Neural progenitor cell (in vitro differentiated cells): ENCODE measurements at regions not wholly inside any gene's neighbourhood (a gene's known extent, or its start where the extent isn't known, plus 50 kb on each side); places are given as distances from the start of the nearest gene placed in this dataset.

Experiments
- DNase-seq: peaks from one replicate; pipeline ENCODE4 v3.0.0-alpha.2; 2016; ENCODE audit warnings: low spot score
- H2AFZ ChIP-seq: fragments of 200-600 bp; sonication (generic); replicated peaks from 2 replicates; pipeline ENCODE4 v1.6.1; 2016; ENCODE audit warnings: antibody characterized with exemption
- H3F3A ChIP-seq: fragments of 200-600 bp; sonication (generic); 2 replicates; pipeline ENCODE4 v1.6.1; 2016; ENCODE audit warnings: antibody characterized with exemption, low read depth
- H3K27ac ChIP-seq: fragments of 200-600 bp; sonication (generic); 2 replicates; pipeline ENCODE4 v1.5.1; 2016; ENCODE audit warnings: mild to moderate bottlenecking
- H3K27me3 ChIP-seq: fragments of 200-600 bp; sonication (generic); 2 replicates; pipeline ENCODE4 v1.6.1; 2016; ENCODE audit warnings: mild to moderate bottlenecking, moderate library complexity
- H3K36me3 ChIP-seq: fragments of 200-600 bp; sonication (generic); 2 replicates; pipeline ENCODE4 v1.5.1; 2016
- H3K4me1 ChIP-seq: fragments of 200-600 bp; sonication (generic); 2 replicates; pipeline ENCODE4 v1.6.1; 2016; ENCODE audit warnings: mixed run types
- H3K4me2 ChIP-seq: fragments of 200-600 bp; sonication (generic); 2 replicates; pipeline ENCODE4 v1.6.1; 2016
- H3K4me3 ChIP-seq: fragments of 200-600 bp; sonication (generic); 2 replicates; pipeline ENCODE4 v1.5.1; 2016
- H3K79me2 ChIP-seq: fragments of 200-600 bp; sonication (generic); 2 replicates; pipeline ENCODE4 v1.6.1; 2016; ENCODE audit warnings: low read depth
- H3K9ac ChIP-seq: fragments of 200-600 bp; sonication (generic); 2 replicates; pipeline ENCODE4 v1.6.1; 2016
- H3K9me3 ChIP-seq: fragments of 200-600 bp; sonication (generic); 2 replicates; pipeline ENCODE4 v1.5.1; 2016; ENCODE audit warnings: low read depth
- H4K20me1 ChIP-seq: fragments of 200-600 bp; sonication (generic); 2 replicates; pipeline ENCODE4 v1.6.1; 2016; ENCODE audit warnings: low read depth
- H3K27ac Mint-ChIP-seq: 3 replicates; pipeline ENCODE4 v1.8.0; 2021; ENCODE audit warnings: mixed read lengths
- H3K27me3 Mint-ChIP-seq: 2 replicates; pipeline ENCODE4 v1.8.0; 2022; ENCODE audit warnings: low read depth, mild to moderate bottlenecking, inconsistent platforms, moderate library complexity, mixed read lengths; ENCODE audit not compliant: insufficient read depth
- H3K36me3 Mint-ChIP-seq: 3 replicates; pipeline ENCODE4 v1.8.0; 2021; ENCODE audit warnings: mixed read lengths
- H3K4me1 Mint-ChIP-seq: 3 replicates; pipeline ENCODE4 v1.8.0; 2021; ENCODE audit warnings: mixed read lengths
- H3K4me3 Mint-ChIP-seq: 3 replicates; pipeline ENCODE4 v1.8.0; 2021; ENCODE audit warnings: mild to moderate bottlenecking, moderate library complexity, mixed read lengths
- H3K9me3 Mint-ChIP-seq: 3 replicates; pipeline ENCODE4 v1.8.0; 2020; ENCODE audit warnings: mixed read lengths
- EZH2 ChIP-seq: fragments of 200-600 bp; sonication (generic); IDR thresholded peaks from 2 replicates; pipeline ENCODE4 v1.6.1; 2017; ENCODE audit warnings: antibody characterized with exemption, mild to moderate bottlenecking, moderate library complexity
- EZH2phosphoT487 ChIP-seq: fragments of 200-600 bp; sonication (generic); IDR thresholded peaks from 2 replicates; pipeline ENCODE4 v1.6.1; 2017; ENCODE audit warnings: antibody characterized with exemption
- TF ChIP-seq, protein P1 (sequence below): fragments of 200-600 bp; sonication (generic); IDR thresholded peaks from 2 replicates; pipeline ENCODE4 v1.5.1; 2017; ENCODE audit warnings: antibody characterized with exemption, mild to moderate bottlenecking

DNA sequence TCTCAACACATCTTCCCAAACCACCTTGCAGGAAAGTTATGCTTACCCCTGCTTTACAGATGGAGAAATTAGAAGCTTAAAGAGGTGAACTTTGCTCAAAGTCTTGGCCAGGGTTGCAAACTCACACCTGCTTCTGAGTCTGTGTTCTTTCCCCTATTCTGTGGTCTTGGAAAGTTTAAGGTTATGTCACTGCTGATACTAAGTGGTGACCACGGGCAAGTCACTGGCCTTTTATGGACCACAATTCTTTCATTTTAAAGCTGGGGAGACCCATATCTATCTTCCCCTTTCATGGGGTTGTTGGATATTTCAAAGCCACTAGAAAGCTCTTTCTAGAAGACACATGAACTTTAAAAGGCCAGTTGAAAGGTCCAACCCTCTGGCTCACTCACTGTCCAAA, 95.4 kb upstream of the KLF4 start:
- no peaks in the 10 kb centered on the region for H3K27me3 Mint-ChIP-seq
- Histone ChIP-seq H3K79me2 (no peaks in the 10 kb centered on the region), H3K27ac (no peak overlapping the region), H3K4me3 (no peak overlapping the region), H3K36me3 (no peaks in the 10 kb centered on the region), H3F3A (no peaks in the 10 kb centered on the region), H3K4me1 (no peaks in the 10 kb centered on the region), H4K20me1 (no peaks in the 10 kb centered on the region), H2AFZ (no peak overlapping the region), H3K9me3 (no peaks in the 10 kb centered on the region), H3K4me2 (no peak overlapping the region), H3K27me3 (no peaks in the 10 kb centered on the region), H3K9ac (no peak overlapping the region)
- no peaks in the 10 kb centered on the region for H3K9me3 Mint-ChIP-seq
- no peak overlapping the region for H3K27ac Mint-ChIP-seq
- TF ChIP-seq, protein P1, sequence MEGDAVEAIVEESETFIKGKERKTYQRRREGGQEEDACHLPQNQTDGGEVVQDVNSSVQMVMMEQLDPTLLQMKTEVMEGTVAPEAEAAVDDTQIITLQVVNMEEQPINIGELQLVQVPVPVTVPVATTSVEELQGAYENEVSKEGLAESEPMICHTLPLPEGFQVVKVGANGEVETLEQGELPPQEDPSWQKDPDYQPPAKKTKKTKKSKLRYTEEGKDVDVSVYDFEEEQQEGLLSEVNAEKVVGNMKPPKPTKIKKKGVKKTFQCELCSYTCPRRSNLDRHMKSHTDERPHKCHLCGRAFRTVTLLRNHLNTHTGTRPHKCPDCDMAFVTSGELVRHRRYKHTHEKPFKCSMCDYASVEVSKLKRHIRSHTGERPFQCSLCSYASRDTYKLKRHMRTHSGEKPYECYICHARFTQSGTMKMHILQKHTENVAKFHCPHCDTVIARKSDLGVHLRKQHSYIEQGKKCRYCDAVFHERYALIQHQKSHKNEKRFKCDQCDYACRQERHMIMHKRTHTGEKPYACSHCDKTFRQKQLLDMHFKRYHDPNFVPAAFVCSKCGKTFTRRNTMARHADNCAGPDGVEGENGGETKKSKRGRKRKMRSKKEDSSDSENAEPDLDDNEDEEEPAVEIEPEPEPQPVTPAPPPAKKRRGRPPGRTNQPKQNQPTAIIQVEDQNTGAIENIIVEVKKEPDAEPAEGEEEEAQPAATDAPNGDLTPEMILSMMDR, result no peak
- TF ChIP-seq EZH2phosphoT487, result no peak
- no peak for TF ChIP-seq EZH2
- no peaks in the 10 kb centered on the region for H3K36me3 Mint-ChIP-seq
- H3K4me1 Mint-ChIP-seq, result no peaks in the 10 kb centered on the region
- DNase-seq, result no peak
- no peak overlapping the region for H3K4me3 Mint-ChIP-seq

DNA sequence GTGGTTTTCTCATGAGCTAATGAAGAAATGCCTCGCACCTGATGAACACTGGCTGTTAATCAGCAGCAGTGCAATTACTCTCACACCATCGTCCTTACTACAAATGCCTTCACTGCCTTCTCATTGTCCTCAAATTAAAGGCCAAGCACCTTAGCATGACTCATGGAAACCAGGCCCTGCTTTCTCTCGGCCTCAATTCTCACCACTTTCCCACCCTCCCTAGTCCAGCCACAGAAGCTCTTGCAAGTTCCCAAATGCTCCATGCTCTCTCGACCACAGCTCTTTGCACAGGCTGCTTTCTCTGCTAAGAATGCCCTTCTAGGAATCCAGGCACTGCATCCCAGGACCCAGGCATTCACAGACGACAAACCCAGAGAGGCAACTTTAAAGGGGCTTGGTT, 94.6 kb upstream of the KLF4 start:
- Mint-ChIP-seq H3K27me3 (no peaks in the 10 kb centered on the region), H3K9me3 (no peaks in the 10 kb centered on the region)

DNA sequence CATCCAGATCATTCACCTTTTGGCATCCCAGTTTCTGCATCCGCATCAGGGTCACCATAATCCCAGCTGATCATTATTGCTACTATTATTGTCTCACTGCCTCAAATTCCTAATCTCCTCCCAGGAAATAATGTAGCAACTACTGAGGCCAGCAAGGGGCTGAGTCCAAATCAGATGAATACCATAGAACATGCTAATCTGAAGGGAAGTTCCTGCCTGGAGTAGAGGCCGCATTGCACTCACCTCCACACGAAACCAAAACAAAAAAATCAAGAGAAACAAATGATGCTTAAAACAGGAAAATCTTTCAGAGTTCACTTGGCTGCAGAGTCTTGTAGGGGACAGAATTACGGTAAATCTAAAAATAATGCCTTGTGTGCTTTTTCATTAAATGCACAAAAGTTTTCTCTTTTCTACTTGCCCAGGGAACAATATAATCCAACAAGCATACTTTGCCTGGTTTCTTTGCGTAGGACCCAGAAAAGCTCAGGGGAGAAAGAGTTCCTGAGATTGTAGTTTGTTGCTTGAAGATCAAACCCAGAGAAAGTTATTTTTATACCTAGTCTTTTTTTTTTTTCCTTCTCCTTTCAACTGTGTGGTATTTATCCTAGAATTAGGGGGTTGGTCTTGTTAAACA, 87.7 kb upstream of the KLF4 start:
- no peak overlapping the region for H2AFZ ChIP-seq
- Mint-ChIP-seq H3K27ac (no peak overlapping the region), H3K27me3 (no peaks in the 10 kb centered on the region), H3K36me3 (no peaks in the 10 kb centered on the region), H3K4me3 (no peak overlapping the region), H3K9me3 (no peaks in the 10 kb centered on the region), H3K4me1 (no peaks in the 10 kb centered on the region)
- no peak overlapping the region for H3K4me3 ChIP-seq
- no peak overlapping the region for H3K9ac ChIP-seq
- no peak for TF ChIP-seq EZH2
- no peaks in the 10 kb centered on the region for H3K27me3 ChIP-seq
- H3K9me3 ChIP-seq, result no peaks in the 10 kb centered on the region
- H3F3A ChIP-seq, result no peaks in the 10 kb centered on the region
- no peaks in the 10 kb centered on the region for H3K4me1 ChIP-seq
- no peaks in the 10 kb centered on the region for H3K79me2 ChIP-seq
- H3K36me3 ChIP-seq, result no peaks in the 10 kb centered on the region
- no peak overlapping the region for H3K4me2 ChIP-seq
- no peak overlapping the region for H3K27ac ChIP-seq
- no peak for DNase-seq
- H4K20me1 ChIP-seq, result no peaks in the 10 kb centered on the region

More for the DNA sequence above, 94.6 kb upstream of the KLF4 start:
- peak overlapping the region; percentile 76 for H2AFZ ChIP-seq
- no peaks in the 10 kb centered on the region for H3F3A ChIP-seq
- no peaks in the 10 kb centered on the region for H3K79me2 ChIP-seq
- DNase-seq, result no peak
- Mint-ChIP-seq H3K4me3 (no peak overlapping the region), H3K4me1 (no peaks in the 10 kb centered on the region), H3K27ac (no peak overlapping the region), H3K36me3 (no peaks in the 10 kb centered on the region)
- H3K27me3 ChIP-seq, result no peaks in the 10 kb centered on the region
- H3K4me1 ChIP-seq, result no peaks in the 10 kb centered on the region
- H3K36me3 ChIP-seq, result no peaks in the 10 kb centered on the region
- no peak overlapping the region for H3K4me2 ChIP-seq
- H3K4me3 ChIP-seq, result no peak overlapping the region
- H3K27ac ChIP-seq, result no peak overlapping the region
- no peak overlapping the region for H3K9ac ChIP-seq
- no peaks in the 10 kb centered on the region for H3K9me3 ChIP-seq
- TF ChIP-seq EZH2 (no peak), EZH2phosphoT487 (no peak)
- TF ChIP-seq, protein P1, result no peak
- H4K20me1 ChIP-seq, result no peaks in the 10 kb centered on the region

DNA sequence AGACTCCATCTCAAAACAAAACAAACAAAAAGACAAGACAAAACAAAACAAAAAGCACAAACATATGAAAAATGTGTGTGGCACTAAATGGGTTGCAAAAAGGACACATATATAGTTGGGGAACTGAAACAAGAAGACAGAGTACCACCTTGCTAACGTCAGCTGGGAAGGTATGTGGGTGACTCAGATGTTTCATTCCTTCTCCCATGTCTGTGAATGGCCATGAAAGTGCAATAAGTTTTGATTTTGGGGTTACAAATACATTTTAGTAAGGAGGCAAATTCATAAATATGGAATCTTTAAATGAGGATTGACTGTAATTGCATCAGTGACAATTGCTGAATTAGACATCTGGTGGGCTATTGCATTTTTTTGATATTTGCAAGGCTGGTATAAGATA, 81.6 kb upstream of the KLF4 start:
- H3K4me2 ChIP-seq, result no peak overlapping the region
- no peak for DNase-seq
- H3K9ac ChIP-seq, result no peak overlapping the region
- Mint-ChIP-seq H3K27me3 (no peaks in the 10 kb centered on the region), H3K36me3 (no peaks in the 10 kb centered on the region), H3K4me1 (no peaks in the 10 kb centered on the region), H3K9me3 (no peaks in the 10 kb centered on the region), H3K4me3 (no peak overlapping the region), H3K27ac (no peak overlapping the region)
- no peak overlapping the region for H3K4me3 ChIP-seq
- no peaks in the 10 kb centered on the region for H3F3A ChIP-seq
- no peak overlapping the region for H3K27ac ChIP-seq
- no peaks in the 10 kb centered on the region for H3K36me3 ChIP-seq
- no peaks in the 10 kb centered on the region for H4K20me1 ChIP-seq
- TF ChIP-seq, protein P1, result no peak
- TF ChIP-seq EZH2 (no peak), EZH2phosphoT487 (no peak)
- H3K9me3 ChIP-seq, result no peaks in the 10 kb centered on the region
- no peaks in the 10 kb centered on the region for H3K27me3 ChIP-seq
- H3K79me2 ChIP-seq, result no peaks in the 10 kb centered on the region
- no peak overlapping the region for H2AFZ ChIP-seq
- H3K4me1 ChIP-seq, result no peaks in the 10 kb centered on the region
